ENCODE measurements at regions not wholly inside any gene's neighbourhood (a gene's known extent, or its start where the extent isn't known, plus 50 kb on each side); places are given as distances from the start of the nearest gene placed in this dataset.

- TF ChIP-seq, protein P1, sequence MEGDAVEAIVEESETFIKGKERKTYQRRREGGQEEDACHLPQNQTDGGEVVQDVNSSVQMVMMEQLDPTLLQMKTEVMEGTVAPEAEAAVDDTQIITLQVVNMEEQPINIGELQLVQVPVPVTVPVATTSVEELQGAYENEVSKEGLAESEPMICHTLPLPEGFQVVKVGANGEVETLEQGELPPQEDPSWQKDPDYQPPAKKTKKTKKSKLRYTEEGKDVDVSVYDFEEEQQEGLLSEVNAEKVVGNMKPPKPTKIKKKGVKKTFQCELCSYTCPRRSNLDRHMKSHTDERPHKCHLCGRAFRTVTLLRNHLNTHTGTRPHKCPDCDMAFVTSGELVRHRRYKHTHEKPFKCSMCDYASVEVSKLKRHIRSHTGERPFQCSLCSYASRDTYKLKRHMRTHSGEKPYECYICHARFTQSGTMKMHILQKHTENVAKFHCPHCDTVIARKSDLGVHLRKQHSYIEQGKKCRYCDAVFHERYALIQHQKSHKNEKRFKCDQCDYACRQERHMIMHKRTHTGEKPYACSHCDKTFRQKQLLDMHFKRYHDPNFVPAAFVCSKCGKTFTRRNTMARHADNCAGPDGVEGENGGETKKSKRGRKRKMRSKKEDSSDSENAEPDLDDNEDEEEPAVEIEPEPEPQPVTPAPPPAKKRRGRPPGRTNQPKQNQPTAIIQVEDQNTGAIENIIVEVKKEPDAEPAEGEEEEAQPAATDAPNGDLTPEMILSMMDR (conservative IDR thresholded peaks at IDR 0.05; ENCODE audit: low read length), result no peak
- TF ChIP-seq EZH2phosphoT487 (IDR thresholded peaks at IDR 0.05; ENCODE audit: borderline replicate concordance, low read depth, low read length), result no peak
Measured at GRCh38 chr16:55264949-55265348, 59.1 kb upstream of the IRX6 start.
